Activated CD8-positive, alpha-beta T cell treated with anti-CD3 and anti-CD28 coated beads for 36 hours (primary cell): ENCODE measurements at regions not wholly inside any gene's neighbourhood (a gene's known extent, or its start where the extent isn't known, plus 50 kb on each side); places are given as distances from the start of the nearest gene placed in this dataset.

Experiments
- ATAC-seq: fragments of 200-7000 bp; cut with Tn5 transposase; one replicate; pipeline ENCODE4 v1.10.0; 2021; ENCODE audit warnings: mild to moderate bottlenecking, moderate library complexity
- CTCF ChIA-PET: fragments of 350-600 bp; sonication (Branson Sonifier 250); formaldehyde crosslinking; loops from one replicate; lab custom pipeline; 2021; ENCODE audit warnings: antibody characterized with exemption; lab: Charles Lee
- POLR2A ChIA-PET: fragments of 350-600 bp; sonication (Branson Sonifier 250); formaldehyde crosslinking; loops from one replicate; lab custom pipeline; 2021; ENCODE audit warnings: antibody characterized with exemption; lab: Charles Lee
- DNase-seq: peaks from one replicate; pipeline ENCODE4 v3.0.0-alpha.2; 2020
- H3K27ac Mint-ChIP-seq: one replicate; pipeline ENCODE4 v1.8.0; 2021; ENCODE audit warnings: mild to moderate bottlenecking, mixed read lengths
- H3K27me3 Mint-ChIP-seq: one replicate; pipeline ENCODE4 v1.8.0; 2021; ENCODE audit warnings: mixed read lengths
- H3K36me3 Mint-ChIP-seq: one replicate; pipeline ENCODE4 v1.8.0; 2021; ENCODE audit warnings: low read depth, mixed read lengths
- H3K4me1 Mint-ChIP-seq: one replicate; pipeline ENCODE4 v1.8.0; 2021; ENCODE audit warnings: low read depth, mixed read lengths
- H3K4me3 Mint-ChIP-seq: one replicate; pipeline ENCODE4 v1.8.0; 2021; ENCODE audit warnings: mild to moderate bottlenecking, moderate library complexity, mixed read lengths
- H3K9me3 Mint-ChIP-seq: one replicate; pipeline ENCODE4 v1.8.0; 2021; ENCODE audit warnings: mixed read lengths
- intact Hi-C: fragments of 100-400 bp; cut with micrococcal nuclease; formaldehyde crosslinking; loops from one replicate; pipeline ENCODE4 v1.10.0; 2022
- TF ChIP-seq, protein P1 (sequence below): fragments of 200-600 bp; IDR thresholded peaks from one replicate; pipeline ENCODE4 v1.8.0; 2022; ENCODE audit warnings: antibody characterized with exemption, mild to moderate bottlenecking

DNA sequence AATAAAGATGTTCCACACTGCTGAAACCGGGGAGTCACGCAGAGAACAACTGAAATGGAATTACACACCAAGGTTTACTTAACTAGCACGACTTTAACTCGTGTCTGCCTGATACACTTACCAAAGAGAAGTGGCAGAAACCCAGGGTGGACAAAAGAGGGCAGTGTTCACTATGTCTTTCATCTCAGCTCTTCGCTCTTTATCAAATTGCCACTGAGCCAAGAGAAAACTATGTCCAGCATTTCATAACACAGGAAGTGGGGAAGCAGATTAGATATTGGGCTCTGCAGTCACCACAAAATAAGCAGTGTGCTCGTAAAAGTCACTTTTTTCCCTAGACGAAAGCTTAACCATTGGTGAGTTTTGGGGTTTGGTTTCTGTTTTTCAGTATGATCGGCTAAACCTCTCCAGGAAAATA lies 155.7 kb downstream of the CHIC2 start:
- CTCF ChIA-PET, result interaction anchor here (0.7 to 11.0 kb wide), 13 partner anchors 12 to 324 kb away, joined by 3 to 114 read pairs (median 4); partner anchors contain the start of gene PDGFRA
- DNase-seq, result peak; percentile 28
- peaks cover 44% of the 10 kb centered on the region for H3K27me3 Mint-ChIP-seq
- H3K27ac Mint-ChIP-seq, result no peak overlapping the region
- peaks cover 11% of the 10 kb centered on the region for H3K4me1 Mint-ChIP-seq
- H3K36me3 Mint-ChIP-seq, result no peaks in the 10 kb centered on the region
- TF ChIP-seq, protein P1, sequence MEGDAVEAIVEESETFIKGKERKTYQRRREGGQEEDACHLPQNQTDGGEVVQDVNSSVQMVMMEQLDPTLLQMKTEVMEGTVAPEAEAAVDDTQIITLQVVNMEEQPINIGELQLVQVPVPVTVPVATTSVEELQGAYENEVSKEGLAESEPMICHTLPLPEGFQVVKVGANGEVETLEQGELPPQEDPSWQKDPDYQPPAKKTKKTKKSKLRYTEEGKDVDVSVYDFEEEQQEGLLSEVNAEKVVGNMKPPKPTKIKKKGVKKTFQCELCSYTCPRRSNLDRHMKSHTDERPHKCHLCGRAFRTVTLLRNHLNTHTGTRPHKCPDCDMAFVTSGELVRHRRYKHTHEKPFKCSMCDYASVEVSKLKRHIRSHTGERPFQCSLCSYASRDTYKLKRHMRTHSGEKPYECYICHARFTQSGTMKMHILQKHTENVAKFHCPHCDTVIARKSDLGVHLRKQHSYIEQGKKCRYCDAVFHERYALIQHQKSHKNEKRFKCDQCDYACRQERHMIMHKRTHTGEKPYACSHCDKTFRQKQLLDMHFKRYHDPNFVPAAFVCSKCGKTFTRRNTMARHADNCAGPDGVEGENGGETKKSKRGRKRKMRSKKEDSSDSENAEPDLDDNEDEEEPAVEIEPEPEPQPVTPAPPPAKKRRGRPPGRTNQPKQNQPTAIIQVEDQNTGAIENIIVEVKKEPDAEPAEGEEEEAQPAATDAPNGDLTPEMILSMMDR, result peak; percentile 53
- intact Hi-C loops, result loop anchor here (5.0 kb wide), 1 partner anchor 319 kb away; the partner anchor contains the start of gene PDGFRA
- H3K4me3 Mint-ChIP-seq, result no peak overlapping the region
- no peaks in the 10 kb centered on the region for H3K9me3 Mint-ChIP-seq
- POLR2A ChIA-PET, result no interaction called here
- peak; percentile 66 for ATAC-seq

DNA sequence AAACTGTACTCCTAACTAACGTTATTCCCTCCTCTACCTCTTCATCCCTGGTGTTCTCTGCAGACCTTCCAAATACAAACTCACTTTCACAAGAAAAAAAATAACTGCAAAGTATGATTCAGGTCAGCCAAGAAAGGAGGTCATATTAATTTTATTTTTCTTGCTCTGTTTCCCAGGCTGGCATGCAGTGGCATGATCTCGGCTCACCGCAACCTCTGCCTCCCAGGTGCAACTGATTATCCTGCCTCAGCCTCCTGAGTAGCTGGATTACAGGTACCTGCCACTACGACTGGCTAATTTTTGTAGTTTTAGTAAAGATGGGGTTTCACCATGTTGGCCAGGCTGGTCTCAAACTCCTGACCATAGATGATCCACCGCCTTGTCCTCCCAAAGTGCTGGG lies 156.6 kb downstream of the CHIC2 start:
- no peak overlapping the region for H3K4me3 Mint-ChIP-seq
- no peaks in the 10 kb centered on the region for H3K36me3 Mint-ChIP-seq
- DNase-seq (no peak), ATAC-seq (no peak)
- H3K9me3 Mint-ChIP-seq, result no peaks in the 10 kb centered on the region
- POLR2A ChIA-PET, result no interaction called here
- CTCF ChIA-PET, result interaction anchor here (1.1 to 11.0 kb wide), 7 partner anchors 13 to 325 kb away, joined by 4 to 114 read pairs (median 19); partner anchors contain the start of gene PDGFRA
- intact Hi-C loops, result loop anchor here (5.0 kb wide), 1 partner anchor 320 kb away; the partner anchor contains the start of gene PDGFRA
- no peak overlapping the region for H3K27ac Mint-ChIP-seq
- TF ChIP-seq, protein P1, result no peak
- H3K4me1 Mint-ChIP-seq, result peaks cover 11% of the 10 kb centered on the region
- peaks cover 44% of the 10 kb centered on the region for H3K27me3 Mint-ChIP-seq

DNA sequence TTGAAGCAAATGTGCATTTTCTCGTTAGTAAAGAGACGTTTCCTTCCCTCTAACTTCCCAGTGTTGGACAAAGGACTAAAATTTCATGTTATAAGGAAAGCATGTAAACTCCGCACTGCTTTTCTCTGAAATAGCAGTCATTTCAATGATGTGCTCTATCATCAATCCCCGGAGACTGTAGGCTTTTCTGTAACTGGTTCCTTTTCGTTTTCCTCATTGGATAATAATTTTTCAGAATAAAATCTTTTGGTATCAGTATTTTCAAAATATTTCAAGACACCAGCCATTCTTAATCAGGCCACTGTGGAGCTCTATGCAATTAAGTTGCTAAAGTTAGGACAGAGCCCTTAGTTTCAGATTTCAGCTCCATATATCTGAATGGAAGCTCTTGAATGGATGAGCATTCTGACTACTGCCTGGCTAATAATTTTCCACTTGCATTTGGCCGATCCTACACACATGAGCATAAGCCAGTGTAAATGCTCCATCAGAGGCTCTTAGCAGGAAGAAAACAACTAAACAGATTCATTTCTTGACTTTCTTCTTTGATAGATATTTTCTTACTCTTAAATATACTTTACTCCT lies 157.7 kb downstream of the CHIC2 start:
- CTCF ChIA-PET, result interaction anchor here (11.0 kb wide), 1 partner anchor 326 kb away, joined by 114 read pairs; no protein-coding TSS in a partner anchor
- peaks cover 11% of the 10 kb centered on the region for H3K4me1 Mint-ChIP-seq
- POLR2A ChIA-PET, result no interaction called here
- no peaks in the 10 kb centered on the region for H3K9me3 Mint-ChIP-seq
- TF ChIP-seq, protein P1, result no peak
- DNase-seq (no peak), ATAC-seq (no peak)
- intact Hi-C loops, result loop anchor here (5.0 kb wide), 1 partner anchor 321 kb away; the partner anchor contains the start of gene PDGFRA
- peaks cover 48% of the 10 kb centered on the region for H3K27me3 Mint-ChIP-seq
- no peaks in the 10 kb centered on the region for H3K36me3 Mint-ChIP-seq
- H3K4me3 Mint-ChIP-seq, result peak overlapping the region; percentile 62
- H3K27ac Mint-ChIP-seq, result no peak overlapping the region

DNA sequence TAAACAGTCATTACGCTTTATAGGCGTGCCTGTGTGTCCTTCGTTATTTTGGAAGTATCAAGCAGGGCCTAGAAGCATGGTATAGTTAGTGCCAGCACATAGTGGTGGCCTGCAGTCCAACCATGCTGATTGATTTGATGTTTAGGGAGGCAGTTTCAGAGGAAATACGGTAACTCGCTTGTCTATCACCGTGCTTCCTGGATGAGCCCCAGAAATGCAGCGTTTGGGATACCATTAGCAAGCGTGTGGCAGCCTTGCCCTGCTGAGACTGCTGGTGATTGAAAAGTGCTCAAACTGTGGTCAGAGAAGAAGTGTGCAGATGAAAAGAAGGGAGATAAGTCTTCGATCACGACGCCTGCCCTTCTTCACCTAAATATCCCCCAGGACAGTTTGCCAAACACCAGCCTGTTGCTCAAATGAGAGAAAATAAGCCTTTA lies 158.4 kb downstream of the CHIC2 start:
- peak overlapping the region; percentile 62 for H3K4me3 Mint-ChIP-seq
- intact Hi-C loops, result loop anchor here (5.0 kb wide), 1 partner anchor 321 kb away; the partner anchor contains the start of gene PDGFRA
- no peak for ATAC-seq
- peaks cover 48% of the 10 kb centered on the region for H3K27me3 Mint-ChIP-seq
- no peak overlapping the region for H3K27ac Mint-ChIP-seq
- H3K9me3 Mint-ChIP-seq, result no peaks in the 10 kb centered on the region
- DNase-seq, result peak; percentile 7
- TF ChIP-seq, protein P1, result no peak
- ChIA-PET POLR2A (no interaction called here), CTCF (interaction anchor here (0.6 to 11.0 kb wide), 2 partner anchors 327 to 402 kb away, joined by 3 to 114 read pairs; no protein-coding TSS in a partner anchor)
- H3K36me3 Mint-ChIP-seq, result no peaks in the 10 kb centered on the region
- H3K4me1 Mint-ChIP-seq, result peaks cover 11% of the 10 kb centered on the region
